Erythroblast (primary cell): ENCODE measurements at regions not wholly inside any gene's neighbourhood (a gene's known extent, or its start where the extent isn't known, plus 50 kb on each side); places are given as distances from the start of the nearest gene placed in this dataset.

Source experiments
- GATA1 ChIP-seq: IDR thresholded peaks from 2 replicates; pipeline ENCODE4 v1.6.1; 2011; ENCODE audit warnings: low read depth, mild to moderate bottlenecking, control low read depth, low read length, moderate library complexity
- POLR2A ChIP-seq: IDR thresholded peaks from 2 replicates; pipeline ENCODE4 v1.6.1; 2011; ENCODE audit warnings: mild to moderate bottlenecking, low read length

GRCh38 chr6:23088761-23089160, 519.4 kb downstream of the HDGFL1 start:
- TF ChIP-seq POLR2A = no peak
- TF ChIP-seq GATA1 = no peak
